GM19324 (cell line): ENCODE measurements at regions not wholly inside any gene's neighbourhood (a gene's known extent, or its start where the extent isn't known, plus 50 kb on each side); places are given as distances from the start of the nearest gene placed in this dataset.

Experiments
- ATAC-seq: cut with Tn5 transposase; IDR thresholded peaks from one replicate; pipeline ENCODE4 v1.9.1; 2021; ENCODE audit warnings: mild to moderate bottlenecking, moderate library complexity; ENCODE audit not compliant: unreplicated experiment, low FRiP score

DNA sequence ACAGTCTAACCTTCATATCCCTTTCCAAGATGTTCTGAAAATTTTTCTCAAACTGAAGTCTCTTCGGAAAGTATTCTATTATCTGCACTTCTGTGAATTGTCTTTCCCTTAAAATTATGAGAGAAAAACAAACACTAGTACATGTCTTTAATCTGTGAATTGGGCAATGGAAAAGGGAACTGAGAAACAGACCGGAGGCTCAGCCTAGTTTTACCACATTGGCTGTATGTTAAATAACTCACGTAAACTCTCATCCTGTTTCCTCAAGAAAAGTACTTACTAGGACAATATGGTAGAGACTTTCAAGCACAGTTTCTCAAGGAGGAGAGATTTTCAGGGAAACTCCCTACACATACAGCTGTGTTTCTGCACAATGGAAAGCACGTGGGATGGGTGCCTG is 982.2 kb upstream of the SEMA6D start:
- ATAC-seq: no peak

DNA sequence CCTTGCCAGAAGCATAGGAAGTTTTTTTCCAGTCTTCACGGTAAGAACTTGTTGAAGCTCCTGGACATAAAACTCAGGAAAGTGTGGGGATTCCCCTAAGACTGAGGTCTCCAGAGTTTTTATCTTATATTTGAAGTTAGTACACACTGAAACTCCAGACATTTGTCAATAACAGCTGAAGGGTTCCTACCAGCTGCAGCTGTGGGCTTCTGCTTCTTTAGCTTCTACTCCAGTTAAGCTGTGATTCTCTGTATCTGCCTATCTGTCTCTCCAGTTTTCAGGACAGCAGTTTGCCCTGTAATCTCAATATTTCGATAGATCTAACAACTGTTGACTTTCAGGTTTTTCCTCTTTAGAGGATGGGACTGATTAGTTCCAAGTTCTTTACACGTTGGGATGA is 966.0 kb upstream of the SEMA6D start:
- no peak for ATAC-seq

DNA sequence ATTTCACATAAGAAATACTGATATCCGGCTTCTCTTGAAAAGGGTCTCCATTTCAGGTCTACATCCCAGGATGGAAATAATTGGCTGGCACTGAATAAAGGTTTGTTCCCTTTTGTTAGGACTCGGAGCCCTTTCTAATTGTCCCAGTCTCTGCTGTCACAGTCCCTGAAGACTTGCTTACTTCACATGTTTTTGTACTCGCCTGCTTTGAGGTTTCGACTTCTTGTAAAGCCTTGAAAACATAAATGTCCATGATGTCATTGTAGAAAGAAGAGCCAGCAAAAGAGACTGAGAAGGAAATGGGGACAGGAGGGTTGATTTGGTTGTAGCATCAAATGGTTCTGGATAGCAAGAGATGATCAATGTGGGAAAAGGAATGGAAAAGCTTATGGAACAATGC is 963.4 kb upstream of the SEMA6D start:
- ATAC-seq: no peak

DNA sequence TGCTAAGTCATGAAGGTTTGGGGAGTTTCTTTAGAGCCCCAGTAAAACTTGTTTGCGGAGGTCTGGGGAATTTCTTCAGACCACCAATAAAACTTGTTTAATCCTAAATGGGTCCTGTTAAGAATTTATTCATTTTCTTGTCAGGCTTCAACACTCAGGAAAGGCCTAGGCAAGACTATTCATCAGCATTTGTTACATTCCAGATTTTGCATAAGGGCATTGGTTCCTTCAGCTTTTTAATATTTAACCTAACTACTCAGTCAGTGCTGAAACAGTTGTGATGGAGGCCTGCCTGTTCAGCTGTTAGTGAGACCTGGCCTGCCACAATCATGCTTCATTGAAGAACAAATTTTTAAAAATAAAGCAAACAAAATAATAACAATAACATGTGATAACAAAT is 954.2 kb upstream of the SEMA6D start:
- no peak for ATAC-seq

DNA sequence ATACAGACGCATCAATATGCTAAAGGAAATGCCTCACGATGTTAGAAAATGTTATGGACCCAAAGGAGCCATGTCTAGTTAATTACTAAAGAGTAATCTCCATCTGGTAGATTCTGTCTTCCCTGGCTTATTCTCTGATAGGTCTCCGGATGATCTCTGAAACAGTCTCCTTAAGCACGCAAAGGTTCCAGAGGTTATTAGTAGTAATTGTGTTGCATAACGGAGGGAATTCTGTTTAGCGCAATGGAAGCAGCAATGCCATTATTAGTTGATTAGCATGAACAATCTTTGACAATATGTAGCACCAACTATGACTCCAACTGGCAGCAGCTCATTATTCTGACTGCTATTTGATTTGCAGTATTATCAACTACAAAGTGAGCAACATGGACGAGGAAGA is 952.5 kb upstream of the SEMA6D start:
- ATAC-seq: no peak

DNA sequence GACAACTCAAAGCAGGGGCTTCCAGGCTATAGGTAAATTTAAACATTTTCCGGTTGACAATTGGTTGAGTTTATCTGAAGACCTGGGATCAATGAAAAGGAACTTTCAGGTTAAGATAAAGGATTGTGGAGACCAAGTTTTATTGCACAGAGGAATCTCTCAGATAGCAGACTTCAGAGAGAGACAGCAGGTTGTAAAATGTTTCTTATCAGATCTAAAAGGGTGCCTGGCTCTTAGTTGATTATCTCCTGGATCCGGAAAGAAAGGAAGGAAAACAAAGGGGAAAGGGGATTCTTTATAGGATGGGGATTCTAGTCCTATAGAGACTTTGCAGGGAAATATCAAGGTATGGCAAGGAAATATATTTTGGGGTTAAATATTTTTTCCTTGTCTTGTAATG is 951.3 kb upstream of the SEMA6D start:
- no peak for ATAC-seq

DNA sequence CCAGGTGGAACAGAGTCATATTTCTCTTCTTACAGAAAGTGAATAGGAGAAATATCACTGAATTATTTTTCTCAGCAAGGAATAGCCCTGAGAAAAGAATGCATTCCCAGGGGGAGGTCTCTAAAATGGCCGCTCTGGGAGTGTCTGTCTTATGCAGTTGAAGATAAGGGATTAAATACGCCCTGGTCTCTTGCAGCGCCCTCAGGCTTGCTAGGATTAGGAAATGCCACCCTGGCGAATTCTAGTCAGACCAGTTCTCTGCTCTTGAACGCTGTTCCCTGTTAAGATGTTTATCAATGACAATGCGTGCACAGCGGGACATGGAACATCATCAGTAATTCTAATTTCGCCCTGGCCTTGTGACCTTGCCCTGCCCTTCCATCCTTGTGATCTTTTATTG is 949.0 kb upstream of the SEMA6D start:
- no peak for ATAC-seq

DNA sequence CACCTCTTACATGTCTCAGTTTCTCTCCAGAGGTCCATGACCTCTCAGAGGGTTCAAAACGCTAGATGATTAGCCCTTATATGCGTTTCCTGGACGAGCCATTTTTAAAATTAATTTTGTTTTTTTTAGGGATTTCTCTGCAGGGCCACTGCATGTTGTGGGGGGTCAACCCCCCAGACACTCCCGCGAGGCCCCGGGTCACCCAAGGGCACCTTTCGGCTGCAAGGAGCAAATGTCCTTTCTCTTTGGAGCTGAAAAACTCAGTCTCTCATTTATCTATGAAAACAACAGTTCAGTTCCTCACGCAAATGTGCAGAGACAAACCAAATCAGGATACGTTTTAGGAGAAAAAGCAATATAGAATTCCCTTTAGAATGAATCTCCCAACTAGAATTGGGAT is 944.3 kb upstream of the SEMA6D start:
- no peak for ATAC-seq

DNA sequence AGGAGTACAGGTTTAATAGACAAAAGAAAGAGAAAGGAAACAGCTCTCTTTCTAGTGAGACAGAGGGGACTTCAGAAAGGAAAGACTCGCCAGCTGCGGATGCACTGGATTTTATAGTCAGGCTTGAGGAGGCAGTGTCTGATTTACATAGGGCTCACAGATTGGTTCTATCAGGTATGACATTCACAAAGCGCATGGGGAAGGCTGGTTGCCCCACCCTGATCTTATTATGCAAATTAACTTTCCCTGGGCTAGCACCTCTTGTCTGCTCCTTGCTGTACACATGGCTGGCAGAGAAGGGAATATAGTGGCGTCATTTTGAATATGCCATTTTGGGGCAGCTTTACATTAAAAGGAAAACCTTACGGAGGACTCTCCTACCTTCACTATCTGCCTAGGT is 938.4 kb upstream of the SEMA6D start:
- ATAC-seq: no peak

DNA sequence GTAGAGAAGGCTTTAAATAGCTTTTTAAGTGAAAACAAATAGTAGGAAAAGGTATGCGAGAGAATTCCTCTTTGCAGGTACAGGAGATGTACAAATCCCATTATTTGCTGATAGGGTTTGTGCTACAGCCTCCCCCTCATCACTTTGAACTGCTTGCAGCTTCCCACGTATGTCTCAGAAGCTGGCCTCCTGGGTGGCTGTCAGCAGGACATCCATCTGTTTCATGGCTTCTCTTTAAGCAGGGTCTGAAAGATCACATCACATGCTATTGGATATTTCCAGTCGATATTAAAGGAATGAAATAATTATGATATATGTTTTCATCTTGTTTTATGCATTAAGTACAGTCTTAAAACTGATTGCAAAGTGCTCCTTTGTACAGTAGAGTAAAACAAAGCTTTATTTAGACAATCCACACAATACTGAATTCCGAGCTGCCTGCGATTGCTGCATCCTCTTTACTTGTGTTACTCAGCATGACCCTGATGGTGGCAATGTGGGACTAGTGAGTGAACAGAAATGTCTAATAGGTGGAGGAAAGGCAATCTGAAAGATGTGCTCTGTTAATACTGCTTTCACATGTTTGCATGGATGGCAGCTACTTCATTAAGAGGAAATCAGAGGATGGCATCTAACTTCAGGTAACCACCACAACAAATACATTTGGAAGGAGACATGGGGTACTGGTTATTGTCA is 930.6 kb upstream of the SEMA6D start:
- ATAC-seq: no peak

DNA sequence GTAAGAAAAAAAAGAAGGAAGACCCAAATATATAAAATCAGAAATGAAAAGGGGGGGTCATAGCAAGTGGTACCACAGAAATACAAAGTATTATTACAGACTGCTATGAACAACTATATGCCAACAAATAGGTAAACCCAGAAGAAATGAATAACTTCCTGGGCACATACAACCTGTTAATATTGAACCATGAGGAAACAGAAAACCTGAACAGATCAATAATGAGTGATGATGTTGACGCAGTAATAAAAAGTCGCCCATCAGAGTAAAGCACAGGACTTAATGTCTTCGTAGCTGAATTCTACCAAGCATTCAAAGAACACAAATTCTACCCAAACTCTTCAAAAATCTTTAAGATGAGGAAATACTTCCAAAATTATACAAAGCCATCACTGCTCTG is 921.6 kb upstream of the SEMA6D start:
- no peak for ATAC-seq

DNA sequence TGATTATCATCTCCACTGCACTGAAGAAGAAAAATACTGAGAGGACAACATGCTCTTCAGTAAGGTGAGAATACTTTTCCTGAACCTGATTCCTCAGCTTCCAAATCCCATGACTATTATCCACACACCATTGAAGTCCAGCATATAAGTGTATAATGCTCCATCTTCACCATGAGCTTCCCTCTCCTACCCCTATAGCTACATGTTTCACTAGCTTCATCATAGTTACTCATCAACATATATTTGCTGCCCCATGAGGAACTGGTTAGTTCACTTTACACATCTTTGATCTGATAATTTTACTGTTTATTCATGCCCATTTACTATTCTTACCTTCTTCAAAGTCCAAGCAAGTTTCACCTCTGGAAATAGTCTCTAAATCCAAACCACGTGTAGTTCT is 908.5 kb upstream of the SEMA6D start:
- no peak for ATAC-seq

DNA sequence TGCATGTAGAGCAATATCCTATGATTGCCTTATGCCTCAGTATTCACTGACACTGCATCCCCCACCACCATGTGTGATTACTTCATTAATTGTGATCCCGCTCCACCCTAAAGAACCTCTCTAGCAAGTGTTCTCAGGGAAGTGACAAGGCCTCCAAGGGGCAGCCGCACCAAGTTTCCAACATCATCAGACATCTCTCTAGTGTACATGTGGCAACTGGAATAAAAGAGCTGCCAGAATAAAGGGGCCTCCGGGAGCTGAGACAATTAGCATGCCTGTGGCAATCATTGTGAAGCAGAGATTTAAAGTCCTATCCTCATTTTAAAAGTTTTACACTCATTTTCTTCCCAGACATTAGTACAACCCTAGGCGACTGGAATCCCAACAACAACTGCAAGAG is 902.1 kb upstream of the SEMA6D start:
- ATAC-seq: no peak

DNA sequence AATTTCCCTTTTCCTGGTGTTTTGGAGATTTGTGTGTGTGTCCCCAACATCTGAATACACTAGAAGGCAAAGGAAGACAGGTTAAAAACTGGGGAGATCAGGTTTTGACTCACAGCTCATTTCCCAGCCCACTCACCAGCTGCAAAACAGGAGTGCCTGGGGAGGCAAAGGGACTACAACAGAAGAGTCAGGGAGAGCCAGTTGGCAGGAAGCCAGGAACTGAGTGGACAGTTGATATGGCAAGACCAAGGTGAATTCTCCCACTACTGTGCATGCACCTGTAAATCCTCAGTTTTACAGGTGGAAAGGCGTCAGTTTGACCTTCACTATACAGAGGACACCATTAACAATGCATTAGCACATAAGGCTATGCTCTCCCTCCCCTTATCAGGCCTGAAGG is 901.5 kb upstream of the SEMA6D start:
- no peak for ATAC-seq

DNA sequence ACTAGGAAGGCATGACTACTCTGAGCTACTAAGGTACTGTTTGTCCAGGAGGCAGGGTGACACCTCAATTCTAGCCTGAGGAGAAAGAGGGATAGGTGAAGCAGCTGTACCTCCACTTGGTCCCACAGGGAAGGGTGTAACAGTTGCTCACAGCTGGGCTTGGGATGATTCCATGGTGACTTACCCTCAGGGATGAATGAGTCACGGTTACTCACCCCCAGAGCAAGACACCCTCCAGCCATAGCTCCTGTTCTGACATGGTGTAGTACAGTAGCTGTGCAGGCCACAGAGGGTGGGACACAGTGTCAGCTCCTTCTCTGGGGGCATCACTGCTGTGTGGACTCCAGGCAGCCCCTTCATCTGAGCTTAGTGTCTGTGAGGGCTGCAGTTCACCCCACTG is 868.6 kb upstream of the SEMA6D start:
- no peak for ATAC-seq

DNA sequence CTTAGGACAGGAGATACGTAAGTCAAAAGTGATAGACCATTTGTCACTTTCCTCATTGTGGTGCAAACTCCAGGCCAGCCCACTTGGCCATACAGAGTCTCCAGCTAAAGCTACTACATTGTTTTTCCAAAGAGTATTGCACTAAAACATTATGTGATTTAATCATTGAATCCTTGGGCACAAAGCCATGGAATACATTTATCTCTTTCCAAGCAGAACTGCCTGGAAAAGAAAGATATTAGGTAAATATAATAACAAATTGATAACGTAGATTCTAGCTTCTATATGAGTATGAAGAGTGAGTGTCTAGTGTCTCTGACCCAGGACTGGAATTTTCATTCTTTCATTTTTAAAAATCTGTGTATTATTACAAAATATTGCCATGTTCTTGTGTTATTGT is 863.7 kb upstream of the SEMA6D start:
- ATAC-seq: no peak

DNA sequence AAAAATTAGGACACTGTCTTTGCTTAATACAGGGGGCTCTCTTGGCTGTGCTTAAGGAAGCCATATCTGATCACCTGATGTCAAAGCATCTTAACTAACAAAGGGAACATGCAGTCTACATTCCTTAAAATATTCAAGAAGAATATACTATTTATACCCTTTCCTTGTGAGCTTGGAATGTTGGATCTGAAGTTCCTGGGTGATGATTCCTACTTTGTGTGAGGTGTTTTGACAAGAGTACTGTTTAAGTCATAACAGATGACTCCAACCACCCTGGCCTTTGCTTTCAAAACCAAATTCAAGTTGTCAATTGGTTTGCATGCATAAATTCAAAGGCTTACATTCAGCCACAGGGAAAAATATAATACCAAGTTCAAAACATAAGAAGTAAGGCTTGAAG is 862.7 kb upstream of the SEMA6D start:
- ATAC-seq: no peak

DNA sequence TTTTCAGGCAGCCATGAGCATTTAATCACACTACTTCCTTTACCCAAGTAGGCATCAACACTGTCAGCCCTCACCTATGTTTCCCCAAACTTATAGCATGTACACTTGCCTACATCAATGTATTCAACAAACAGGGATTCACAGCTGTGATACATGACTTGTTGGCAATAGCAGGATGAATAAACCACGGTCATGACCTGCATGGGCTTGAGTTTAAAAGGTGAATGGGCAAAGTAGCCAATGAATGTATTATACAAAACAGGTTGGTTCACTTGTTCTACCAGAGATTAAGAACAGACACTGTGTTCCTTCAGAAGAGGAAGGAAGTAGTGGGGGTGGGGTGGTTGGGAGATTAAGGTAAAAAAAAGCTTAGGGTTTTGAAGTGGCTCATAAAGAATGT is 861.9 kb upstream of the SEMA6D start:
- no peak for ATAC-seq

DNA sequence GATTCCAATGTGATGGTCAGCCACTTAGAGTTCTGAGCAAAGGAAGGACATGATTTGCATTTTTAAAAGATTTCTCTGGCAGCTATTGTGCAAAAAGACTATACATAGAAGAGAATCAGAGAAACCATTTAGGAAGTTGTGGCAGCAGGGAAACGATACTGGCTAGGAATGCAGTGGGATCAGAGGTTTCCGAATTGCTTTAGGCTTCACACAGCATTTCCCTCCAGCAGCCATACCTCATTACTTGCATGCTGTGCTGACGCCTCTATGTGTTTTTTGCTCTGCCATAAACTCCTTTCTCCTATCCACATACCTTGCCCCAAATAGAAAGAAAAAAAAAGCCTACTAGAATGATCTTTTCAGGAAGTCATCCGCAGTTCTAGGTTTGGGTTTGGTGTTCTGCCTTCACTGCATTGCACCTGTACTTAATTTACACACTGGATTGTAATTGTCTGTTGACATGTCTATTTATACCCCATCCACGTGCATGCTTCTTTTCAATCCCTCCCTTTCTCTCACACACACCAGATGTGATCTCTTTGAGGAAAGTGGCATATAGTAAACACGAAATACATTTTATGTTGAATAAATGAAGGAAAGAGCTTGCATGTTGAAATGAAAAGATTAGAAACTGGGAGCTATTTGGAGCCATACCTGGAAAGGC is 860.3 kb upstream of the SEMA6D start:
- ATAC-seq: no peak

DNA sequence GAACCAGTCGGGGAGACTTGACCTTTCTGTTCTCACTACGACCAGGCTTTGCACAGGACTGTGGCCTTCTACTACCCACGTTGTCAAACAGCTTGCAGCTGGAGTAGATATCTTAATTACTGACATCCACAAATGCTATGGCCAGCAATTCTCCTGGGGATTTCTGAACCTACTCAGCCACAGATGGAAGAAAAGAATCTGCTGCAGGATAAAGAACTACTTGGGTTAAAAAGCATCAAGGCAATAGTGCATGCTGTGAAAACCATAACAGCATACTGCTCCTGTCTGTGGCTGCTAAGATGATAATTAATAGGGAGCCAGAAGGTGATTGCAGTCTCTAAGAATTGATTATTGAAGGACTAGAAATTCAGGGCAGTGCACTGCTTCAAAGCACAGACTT is 859.2 kb upstream of the SEMA6D start:
- no peak for ATAC-seq

DNA sequence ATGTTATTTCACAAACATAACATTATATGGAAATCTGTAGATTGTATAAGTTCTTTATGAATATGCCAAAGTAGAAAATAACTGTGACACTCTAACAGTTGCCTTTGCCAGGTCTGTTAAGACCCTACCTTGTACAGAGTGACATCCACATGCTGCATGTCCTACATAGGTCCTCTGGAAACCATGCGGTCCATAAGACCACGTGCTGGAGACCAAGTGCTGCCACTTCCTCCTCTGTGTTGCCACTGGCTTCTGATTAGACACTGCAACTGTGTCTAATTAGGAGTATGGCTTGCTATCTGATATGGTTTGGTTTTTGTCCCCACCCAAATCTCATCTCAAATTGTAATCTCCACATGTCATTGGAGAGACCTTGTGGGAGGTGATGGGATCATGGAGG is 855.5 kb upstream of the SEMA6D start:
- ATAC-seq: no peak

DNA sequence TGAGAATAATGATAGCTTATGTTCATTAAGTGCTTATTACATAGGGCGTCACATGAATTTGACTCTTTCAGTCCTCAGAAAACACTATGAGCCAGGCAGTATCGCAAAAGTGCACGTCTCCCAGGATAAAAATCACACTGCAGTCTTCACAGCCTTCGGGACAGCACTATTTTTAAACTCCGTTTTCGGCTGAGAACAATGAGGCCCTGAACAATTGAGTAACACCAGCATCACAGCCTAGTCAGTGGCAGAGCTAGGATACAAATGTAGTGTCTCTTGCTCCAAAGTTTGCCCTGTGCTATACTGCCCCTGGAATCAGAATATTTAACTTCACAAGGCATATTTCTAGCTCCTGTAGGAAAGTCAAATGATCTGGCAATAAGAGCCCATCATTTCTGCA is 852.1 kb upstream of the SEMA6D start:
- ATAC-seq: no peak
